ENCODE measurements at regions not wholly inside any gene's neighbourhood (a gene's known extent, or its start where the extent isn't known, plus 50 kb on each side); places are given as distances from the start of the nearest gene placed in this dataset.

DNA sequence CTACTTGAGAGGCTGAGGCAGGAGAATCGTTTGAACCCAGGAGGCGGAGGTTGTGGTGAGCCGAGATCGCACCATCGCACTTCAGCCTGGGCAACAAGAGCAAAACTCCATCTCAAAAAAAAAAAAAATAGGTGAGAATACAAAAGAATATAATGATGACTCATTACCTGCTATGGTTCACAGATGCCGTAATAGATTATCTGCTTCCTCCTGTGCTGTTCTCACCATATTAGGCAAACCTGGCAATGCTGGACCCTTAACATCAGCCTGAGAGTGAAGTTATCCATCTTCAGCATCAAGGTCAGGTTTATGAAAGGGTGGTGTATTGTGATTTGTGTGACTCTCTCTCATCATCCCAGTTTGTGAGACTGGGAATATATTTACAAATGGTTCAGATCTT, 271.3 kb upstream of the CPHXL start:
- Mint-ChIP-seq H3K27me3 (ENCODE audit: insufficient read depth, low read depth, poor library complexity) (no peaks in the 10 kb centered on the region), H3K9me3 (peaks cover 71% of the 10 kb centered on the region), H3K36me3 (ENCODE audit: low read depth) (no peaks in the 10 kb centered on the region; the same call in 2 of the 3 replicates), H3K4me3 (no peak overlapping the region), H3K4me1 (no peaks in the 10 kb centered on the region), H3K27ac (no peak overlapping the region)
- Histone ChIP-seq H3K27ac (ENCODE audit: low read depth) (no peak overlapping the region), H3K27me3 (ENCODE audit: insufficient read depth) (no peaks in the 10 kb centered on the region), H3K4me1 (ENCODE audit: insufficient read depth) (no peaks in the 10 kb centered on the region), H2AFZ (no peak overlapping the region), H3K79me2 (replicated peaks; ENCODE audit: insufficient read depth) (no peaks in the 10 kb centered on the region), H3K9me2 (ENCODE audit: insufficient read depth) (0 out of 2 replicates have a peak, but pooled peaks cover 7% of the 10 kb centered on the region), H3K4me3 (no peak overlapping the region), H4K20me1 (replicated peaks; ENCODE audit: insufficient read depth) (no peaks in the 10 kb centered on the region), H3K4me2 (no peak overlapping the region), H3K36me3 (ENCODE audit: insufficient read depth) (no peaks in the 10 kb centered on the region), H3F3A (replicated peaks; ENCODE audit: low read depth) (no peaks in the 10 kb centered on the region)
- ATAC-seq, result no peak
- no peak for DNase-seq (ENCODE audit: low spot score)
- TF ChIP-seq POLR2AphosphoS5 (IDR thresholded peaks at IDR 0.05; ENCODE audit: low read depth) (no peak), STAT1 (IDR thresholded peaks at IDR 0.05; ENCODE audit: unreplicated experiment) (no peak)
- TF ChIP-seq, protein P1, sequence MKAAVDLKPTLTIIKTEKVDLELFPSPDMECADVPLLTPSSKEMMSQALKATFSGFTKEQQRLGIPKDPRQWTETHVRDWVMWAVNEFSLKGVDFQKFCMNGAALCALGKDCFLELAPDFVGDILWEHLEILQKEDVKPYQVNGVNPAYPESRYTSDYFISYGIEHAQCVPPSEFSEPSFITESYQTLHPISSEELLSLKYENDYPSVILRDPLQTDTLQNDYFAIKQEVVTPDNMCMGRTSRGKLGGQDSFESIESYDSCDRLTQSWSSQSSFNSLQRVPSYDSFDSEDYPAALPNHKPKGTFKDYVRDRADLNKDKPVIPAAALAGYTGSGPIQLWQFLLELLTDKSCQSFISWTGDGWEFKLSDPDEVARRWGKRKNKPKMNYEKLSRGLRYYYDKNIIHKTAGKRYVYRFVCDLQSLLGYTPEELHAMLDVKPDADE (IDR thresholded peaks at IDR 0.05), result no peak

DNA sequence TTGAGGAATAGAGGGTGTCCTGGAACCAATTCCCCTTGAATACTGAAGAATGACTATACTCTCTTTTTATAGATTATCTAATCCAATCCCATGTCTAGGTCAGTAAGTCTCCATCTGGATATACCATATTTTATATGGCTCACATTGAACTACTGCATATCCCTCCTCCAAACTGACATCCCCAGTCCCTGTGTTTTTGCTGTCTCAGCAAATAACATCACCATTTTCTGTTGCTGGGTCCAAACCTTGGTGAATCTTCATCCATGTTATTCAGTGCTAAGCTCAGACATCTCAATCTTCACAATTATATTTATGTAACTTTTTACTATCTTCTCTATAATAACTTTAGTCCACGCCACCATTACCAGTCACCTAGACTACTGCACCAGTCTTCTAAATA, 269.6 kb upstream of the CNTNAP4 start:
- no peak overlapping the region for H2AFZ ChIP-seq
- TF ChIP-seq EZH2phosphoT487 (IDR thresholded peaks at IDR 0.05; ENCODE audit: unreplicated experiment) (no peak), ZNF114 (CRISPR knock-in tag; IDR thresholded peaks at IDR 0.05) (no peak), JUNB (IDR thresholded peaks at IDR 0.05; ENCODE audit: unreplicated experiment) (no peak), CREB1 (CRISPR knock-in tag; IDR thresholded peaks at IDR 0.05; ENCODE audit: low read depth) (no peak), STAT1 (IDR thresholded peaks at IDR 0.05; ENCODE audit: unreplicated experiment) (no peak), NANOG (IDR thresholded peaks at IDR 0.05; ENCODE audit: borderline replicate concordance) (no peak), EZH2 (IDR thresholded peaks at IDR 0.05; ENCODE audit: low read depth, unreplicated experiment) (no peak), POLR2AphosphoS5 (IDR thresholded peaks at IDR 0.05; ENCODE audit: low read depth) (no peak)
- TF ChIP-seq, protein P1 (IDR thresholded peaks at IDR 0.05), result no peak
- TF ChIP-seq, protein P2, sequence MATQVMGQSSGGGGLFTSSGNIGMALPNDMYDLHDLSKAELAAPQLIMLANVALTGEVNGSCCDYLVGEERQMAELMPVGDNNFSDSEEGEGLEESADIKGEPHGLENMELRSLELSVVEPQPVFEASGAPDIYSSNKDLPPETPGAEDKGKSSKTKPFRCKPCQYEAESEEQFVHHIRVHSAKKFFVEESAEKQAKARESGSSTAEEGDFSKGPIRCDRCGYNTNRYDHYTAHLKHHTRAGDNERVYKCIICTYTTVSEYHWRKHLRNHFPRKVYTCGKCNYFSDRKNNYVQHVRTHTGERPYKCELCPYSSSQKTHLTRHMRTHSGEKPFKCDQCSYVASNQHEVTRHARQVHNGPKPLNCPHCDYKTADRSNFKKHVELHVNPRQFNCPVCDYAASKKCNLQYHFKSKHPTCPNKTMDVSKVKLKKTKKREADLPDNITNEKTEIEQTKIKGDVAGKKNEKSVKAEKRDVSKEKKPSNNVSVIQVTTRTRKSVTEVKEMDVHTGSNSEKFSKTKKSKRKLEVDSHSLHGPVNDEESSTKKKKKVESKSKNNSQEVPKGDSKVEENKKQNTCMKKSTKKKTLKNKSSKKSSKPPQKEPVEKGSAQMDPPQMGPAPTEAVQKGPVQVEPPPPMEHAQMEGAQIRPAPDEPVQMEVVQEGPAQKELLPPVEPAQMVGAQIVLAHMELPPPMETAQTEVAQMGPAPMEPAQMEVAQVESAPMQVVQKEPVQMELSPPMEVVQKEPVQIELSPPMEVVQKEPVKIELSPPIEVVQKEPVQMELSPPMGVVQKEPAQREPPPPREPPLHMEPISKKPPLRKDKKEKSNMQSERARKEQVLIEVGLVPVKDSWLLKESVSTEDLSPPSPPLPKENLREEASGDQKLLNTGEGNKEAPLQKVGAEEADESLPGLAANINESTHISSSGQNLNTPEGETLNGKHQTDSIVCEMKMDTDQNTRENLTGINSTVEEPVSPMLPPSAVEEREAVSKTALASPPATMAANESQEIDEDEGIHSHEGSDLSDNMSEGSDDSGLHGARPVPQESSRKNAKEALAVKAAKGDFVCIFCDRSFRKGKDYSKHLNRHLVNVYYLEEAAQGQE (IDR thresholded peaks at IDR 0.05; ENCODE audit: unreplicated experiment), result no peak
- TF ChIP-seq, protein P3, sequence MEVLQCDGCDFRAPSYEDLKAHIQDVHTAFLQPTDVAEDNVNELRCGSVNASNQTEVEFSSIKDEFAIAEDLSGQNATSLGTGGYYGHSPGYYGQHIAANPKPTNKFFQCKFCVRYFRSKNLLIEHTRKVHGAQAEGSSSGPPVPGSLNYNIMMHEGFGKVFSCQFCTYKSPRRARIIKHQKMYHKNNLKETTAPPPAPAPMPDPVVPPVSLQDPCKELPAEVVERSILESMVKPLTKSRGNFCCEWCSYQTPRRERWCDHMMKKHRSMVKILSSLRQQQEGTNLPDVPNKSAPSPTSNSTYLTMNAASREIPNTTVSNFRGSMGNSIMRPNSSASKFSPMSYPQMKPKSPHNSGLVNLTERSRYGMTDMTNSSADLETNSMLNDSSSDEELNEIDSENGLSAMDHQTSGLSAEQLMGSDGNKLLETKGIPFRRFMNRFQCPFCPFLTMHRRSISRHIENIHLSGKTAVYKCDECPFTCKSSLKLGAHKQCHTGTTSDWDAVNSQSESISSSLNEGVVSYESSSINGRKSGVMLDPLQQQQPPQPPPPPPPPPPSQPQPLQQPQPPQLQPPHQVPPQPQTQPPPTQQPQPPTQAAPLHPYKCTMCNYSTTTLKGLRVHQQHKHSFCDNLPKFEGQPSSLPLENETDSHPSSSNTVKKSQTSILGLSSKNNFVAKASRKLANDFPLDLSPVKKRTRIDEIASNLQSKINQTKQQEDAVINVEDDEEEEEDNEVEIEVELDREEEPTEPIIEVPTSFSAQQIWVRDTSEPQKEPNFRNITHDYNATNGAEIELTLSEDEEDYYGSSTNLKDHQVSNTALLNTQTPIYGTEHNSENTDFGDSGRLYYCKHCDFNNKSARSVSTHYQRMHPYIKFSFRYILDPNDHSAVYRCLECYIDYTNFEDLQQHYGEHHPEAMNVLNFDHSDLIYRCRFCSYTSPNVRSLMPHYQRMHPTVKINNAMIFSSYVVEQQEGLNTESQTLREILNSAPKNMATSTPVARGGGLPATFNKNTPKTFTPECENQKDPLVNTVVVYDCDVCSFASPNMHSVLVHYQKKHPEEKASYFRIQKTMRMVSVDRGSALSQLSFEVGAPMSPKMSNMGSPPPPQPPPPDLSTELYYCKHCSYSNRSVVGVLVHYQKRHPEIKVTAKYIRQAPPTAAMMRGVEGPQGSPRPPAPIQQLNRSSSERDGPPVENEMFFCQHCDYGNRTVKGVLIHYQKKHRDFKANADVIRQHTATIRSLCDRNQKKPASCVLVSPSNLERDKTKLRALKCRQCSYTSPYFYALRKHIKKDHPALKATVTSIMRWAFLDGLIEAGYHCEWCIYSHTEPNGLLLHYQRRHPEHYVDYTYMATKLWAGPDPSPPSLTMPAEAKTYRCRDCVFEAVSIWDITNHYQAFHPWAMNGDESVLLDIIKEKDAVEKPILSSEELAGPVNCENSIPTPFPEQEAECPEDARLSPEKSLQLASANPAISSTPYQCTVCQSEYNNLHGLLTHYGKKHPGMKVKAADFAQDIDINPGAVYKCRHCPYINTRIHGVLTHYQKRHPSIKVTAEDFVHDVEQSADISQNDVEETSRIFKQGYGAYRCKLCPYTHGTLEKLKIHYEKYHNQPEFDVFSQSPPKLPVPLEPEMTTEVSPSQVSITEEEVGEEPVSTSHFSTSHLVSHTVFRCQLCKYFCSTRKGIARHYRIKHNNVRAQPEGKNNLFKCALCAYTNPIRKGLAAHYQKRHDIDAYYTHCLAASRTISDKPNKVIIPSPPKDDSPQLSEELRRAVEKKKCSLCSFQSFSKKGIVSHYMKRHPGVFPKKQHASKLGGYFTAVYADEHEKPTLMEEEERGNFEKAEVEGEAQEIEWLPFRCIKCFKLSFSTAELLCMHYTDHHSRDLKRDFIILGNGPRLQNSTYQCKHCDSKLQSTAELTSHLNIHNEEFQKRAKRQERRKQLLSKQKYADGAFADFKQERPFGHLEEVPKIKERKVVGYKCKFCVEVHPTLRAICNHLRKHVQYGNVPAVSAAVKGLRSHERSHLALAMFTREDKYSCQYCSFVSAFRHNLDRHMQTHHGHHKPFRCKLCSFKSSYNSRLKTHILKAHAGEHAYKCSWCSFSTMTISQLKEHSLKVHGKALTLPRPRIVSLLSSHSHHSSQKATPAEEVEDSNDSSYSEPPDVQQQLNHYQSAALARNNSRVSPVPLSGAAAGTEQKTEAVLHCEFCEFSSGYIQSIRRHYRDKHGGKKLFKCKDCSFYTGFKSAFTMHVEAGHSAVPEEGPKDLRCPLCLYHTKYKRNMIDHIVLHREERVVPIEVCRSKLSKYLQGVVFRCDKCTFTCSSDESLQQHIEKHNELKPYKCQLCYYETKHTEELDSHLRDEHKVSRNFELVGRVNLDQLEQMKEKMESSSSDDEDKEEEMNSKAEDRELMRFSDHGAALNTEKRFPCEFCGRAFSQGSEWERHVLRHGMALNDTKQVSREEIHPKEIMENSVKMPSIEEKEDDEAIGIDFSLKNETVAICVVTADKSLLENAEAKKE (CRISPR knock-in tag; IDR thresholded peaks at IDR 0.05), result no peak

More for the DNA sequence above, 269.6 kb upstream of the CNTNAP4 start:
- Histone ChIP-seq H3K36me3 (ENCODE audit: insufficient read depth) (no peaks in the 10 kb centered on the region), H3K4me2 (no peak overlapping the region), H3K9me2 (ENCODE audit: insufficient read depth) (no peaks in the 10 kb centered on the region), H3K4me3 (no peak overlapping the region), H4K20me1 (replicated peaks; ENCODE audit: insufficient read depth) (no peaks in the 10 kb centered on the region), H3K27ac (ENCODE audit: low read depth) (no peak overlapping the region), H3K79me2 (replicated peaks; ENCODE audit: insufficient read depth) (no peaks in the 10 kb centered on the region), H3K4me1 (ENCODE audit: insufficient read depth) (no peaks in the 10 kb centered on the region), H3K27me3 (ENCODE audit: insufficient read depth) (no peaks in the 10 kb centered on the region), H3F3A (replicated peaks; ENCODE audit: low read depth) (no peaks in the 10 kb centered on the region)
- ATAC-seq (no peak), DNase-seq (ENCODE audit: low spot score) (no peak)
- no peaks in the 10 kb centered on the region for H3K27me3 Mint-ChIP-seq (ENCODE audit: insufficient read depth, low read depth, poor library complexity)
- no peak overlapping the region for H3K4me3 Mint-ChIP-seq
- H3K4me1 Mint-ChIP-seq, result no peaks in the 10 kb centered on the region
- no peaks in the 10 kb centered on the region for H3K36me3 Mint-ChIP-seq (ENCODE audit: low read depth)
- peaks cover 48% of the 10 kb centered on the region for H3K9me3 Mint-ChIP-seq
- H3K27ac Mint-ChIP-seq, result no peak overlapping the region

All from GM23338 (cell line).